ENCODE measurements at regions not wholly inside any gene's neighbourhood (a gene's known extent, or its start where the extent isn't known, plus 50 kb on each side); places are given as distances from the start of the nearest gene placed in this dataset.

GRCh38 chr5:32880796-32881195 lies 169.7 kb downstream of the NPR3 start:
- Histone ChIP-seq H3K9ac (ENCODE audit: low read depth, low read length, poor library complexity) (no peak overlapping the region), H3K27ac (replicated peaks; ENCODE audit: low read length) (no peak overlapping the region), H3K27me3 (ENCODE audit: control insufficient read depth in 3 of 3, insufficient read depth in 3 of 3, low read depth in 1 of 3, low read length in 3 of 3) (no peaks in the 10 kb centered on the region), H2AFZ (ENCODE audit: low read length) (no peak overlapping the region), H3K4ac (ENCODE audit: low read length) (no peak overlapping the region), H3K4me3 (ENCODE audit: low read length in 2 of 2) (no peak overlapping the region), H2BK5ac (ENCODE audit: low read length) (no peak overlapping the region), H2BK12ac (ENCODE audit: low read length) (no peak overlapping the region), H4K8ac (ENCODE audit: low read depth, low read length) (no peak overlapping the region), H3K14ac (ENCODE audit: low read length) (no peak overlapping the region), H3K9me3 (replicated peaks in 1 of 2; ENCODE audit: control insufficient read depth in 2 of 2, insufficient read depth in 1 of 2, low read depth in 1 of 2, low read length in 2 of 2) (peaks cover 0 to 3% of the 10 kb centered on the region in 2 donors), H3K4me2 (ENCODE audit: insufficient read depth, low read length, poor library complexity, severe bottlenecking) (no peak overlapping the region), H3K18ac (ENCODE audit: low read length) (no peak overlapping the region), H3K79me1 (ENCODE audit: low read depth, low read length) (no peaks in the 10 kb centered on the region), H4K91ac (ENCODE audit: low read depth, low read length, poor library complexity) (no peak overlapping the region), H3K36me3 (replicated peaks in 1 of 2; ENCODE audit: control insufficient read depth in 2 of 2, insufficient read depth in 2 of 2, low read length in 2 of 2) (no peaks in the 10 kb centered on the region), H3K23ac (ENCODE audit: low read depth, low read length, poor library complexity) (no peak overlapping the region), H2AK5ac (ENCODE audit: low read depth, low read length) (no peak overlapping the region), H2BK15ac (ENCODE audit: low read length) (no peak overlapping the region), H3K4me1 (ENCODE audit: control insufficient read depth in 2 of 2, insufficient read depth in 1 of 2, low read depth in 1 of 2, low read length in 2 of 2) (no peaks in the 10 kb centered on the region), H2BK120ac (ENCODE audit: low read depth, low read length) (no peak overlapping the region)
- DNase-seq (ENCODE audit: low spot score): no peak
- no CpG with 5 or more reads among the region's 3 CpGs for WGBS, 2 donors (ENCODE audit: extremely low coverage in 2 of 2, insufficient read length in 2 of 2, insufficient replicate concordance in 1 of 2)

- WGBS, 2 donors (ENCODE audit: extremely low coverage in 2 of 2, insufficient read length in 2 of 2, insufficient replicate concordance in 1 of 2): no CpG with 5 or more reads among the region's 2 CpGs
Observed at GRCh38 chr5:32887390-32887789, 176.3 kb downstream of the NPR3 start.

GRCh38 chr5:32889078-32889477 lies 178.0 kb downstream of the NPR3 start:
- H3K9ac ChIP-seq (ENCODE audit: low read depth, low read length, poor library complexity): no peak overlapping the region
- H3K9me3 ChIP-seq (replicated peaks in 1 of 2; ENCODE audit: control insufficient read depth in 2 of 2, insufficient read depth in 1 of 2, low read depth in 1 of 2, low read length in 2 of 2): peaks cover 0 to 3% of the 10 kb centered on the region in 2 donors
- no peak overlapping the region for H2AK5ac ChIP-seq (ENCODE audit: low read depth, low read length)
- no peak overlapping the region for H3K14ac ChIP-seq (ENCODE audit: low read length)
- H4K91ac ChIP-seq (ENCODE audit: low read depth, low read length, poor library complexity): no peak overlapping the region
- no peak overlapping the region for H2BK12ac ChIP-seq (ENCODE audit: low read length)
- H2BK5ac ChIP-seq (ENCODE audit: low read length): no peak overlapping the region
- DNase-seq (ENCODE audit: low spot score): no peak
- WGBS, 2 donors (ENCODE audit: extremely low coverage in 2 of 2, insufficient read length in 2 of 2, insufficient replicate concordance in 1 of 2): no CpG with 5 or more reads among the region's 1 CpG
- no peak overlapping the region for H3K18ac ChIP-seq (ENCODE audit: low read length)
- H3K4me3 ChIP-seq (ENCODE audit: low read length in 2 of 2): no peak overlapping the region
- no peak overlapping the region for H3K4me2 ChIP-seq (ENCODE audit: insufficient read depth, low read length, poor library complexity, severe bottlenecking)
- H2BK15ac ChIP-seq (ENCODE audit: low read length): no peak overlapping the region
- H3K27ac ChIP-seq (replicated peaks; ENCODE audit: low read length): no peak overlapping the region
- no peak overlapping the region for H2BK120ac ChIP-seq (ENCODE audit: low read depth, low read length)
- no peaks in the 10 kb centered on the region for H3K27me3 ChIP-seq (ENCODE audit: control insufficient read depth in 3 of 3, insufficient read depth in 3 of 3, low read depth in 1 of 3, low read length in 3 of 3)
- H4K8ac ChIP-seq (ENCODE audit: low read depth, low read length): no peak overlapping the region
- no peak overlapping the region for H2AFZ ChIP-seq (ENCODE audit: low read length)
- no peaks in the 10 kb centered on the region for H3K36me3 ChIP-seq (replicated peaks in 1 of 2; ENCODE audit: control insufficient read depth in 2 of 2, insufficient read depth in 2 of 2, low read length in 2 of 2)
- no peak overlapping the region for H3K4ac ChIP-seq (ENCODE audit: low read length)
- H3K23ac ChIP-seq (ENCODE audit: low read depth, low read length, poor library complexity): no peak overlapping the region
- no peaks in the 10 kb centered on the region for H3K4me1 ChIP-seq (ENCODE audit: control insufficient read depth in 2 of 2, insufficient read depth in 1 of 2, low read depth in 1 of 2, low read length in 2 of 2)
- no peaks in the 10 kb centered on the region for H3K79me1 ChIP-seq (ENCODE audit: low read depth, low read length)

More at GRCh38 chr5:32887390-32887789, 176.3 kb downstream of the NPR3 start:
- no peaks in the 10 kb centered on the region for H3K4me1 ChIP-seq (ENCODE audit: control insufficient read depth in 2 of 2, insufficient read depth in 1 of 2, low read depth in 1 of 2, low read length in 2 of 2)
- no peaks in the 10 kb centered on the region for H3K36me3 ChIP-seq (replicated peaks in 1 of 2; ENCODE audit: control insufficient read depth in 2 of 2, insufficient read depth in 2 of 2, low read length in 2 of 2)
- no peak overlapping the region for H3K4ac ChIP-seq (ENCODE audit: low read length)
- peaks cover 0 to 3% of the 10 kb centered on the region in 2 donors for H3K9me3 ChIP-seq (replicated peaks in 1 of 2; ENCODE audit: control insufficient read depth in 2 of 2, insufficient read depth in 1 of 2, low read depth in 1 of 2, low read length in 2 of 2)
- H3K9ac ChIP-seq (ENCODE audit: low read depth, low read length, poor library complexity): no peak overlapping the region
- H2BK5ac ChIP-seq (ENCODE audit: low read length): no peak overlapping the region
- no peak overlapping the region for H2BK15ac ChIP-seq (ENCODE audit: low read length)
- H3K27me3 ChIP-seq (ENCODE audit: control insufficient read depth in 3 of 3, insufficient read depth in 3 of 3, low read depth in 1 of 3, low read length in 3 of 3): no peaks in the 10 kb centered on the region
- no peak overlapping the region for H2AFZ ChIP-seq (ENCODE audit: low read length)
- H2AK5ac ChIP-seq (ENCODE audit: low read depth, low read length): no peak overlapping the region
- H3K18ac ChIP-seq (ENCODE audit: low read length): no peak overlapping the region
- no peak overlapping the region for H3K23ac ChIP-seq (ENCODE audit: low read depth, low read length, poor library complexity)
- H2BK12ac ChIP-seq (ENCODE audit: low read length): no peak overlapping the region
- H3K4me2 ChIP-seq (ENCODE audit: insufficient read depth, low read length, poor library complexity, severe bottlenecking): no peak overlapping the region
- no peaks in the 10 kb centered on the region for H3K79me1 ChIP-seq (ENCODE audit: low read depth, low read length)
- H3K14ac ChIP-seq (ENCODE audit: low read length): no peak overlapping the region
- no peak for DNase-seq (ENCODE audit: low spot score)
- no peak overlapping the region for H2BK120ac ChIP-seq (ENCODE audit: low read depth, low read length)
- H4K91ac ChIP-seq (ENCODE audit: low read depth, low read length, poor library complexity): no peak overlapping the region
- no peak overlapping the region for H3K4me3 ChIP-seq (ENCODE audit: low read length in 2 of 2)
- H3K27ac ChIP-seq (replicated peaks; ENCODE audit: low read length): no peak overlapping the region
- no peak overlapping the region for H4K8ac ChIP-seq (ENCODE audit: low read depth, low read length)

GRCh38 chr5:32903613-32904012 lies 192.5 kb downstream of the NPR3 start:
- Histone ChIP-seq H3K79me1 (ENCODE audit: low read depth, low read length) (no peaks in the 10 kb centered on the region), H3K18ac (ENCODE audit: low read length) (no peak overlapping the region), H2BK12ac (ENCODE audit: low read length) (no peak overlapping the region), H2AK5ac (ENCODE audit: low read depth, low read length) (no peak overlapping the region), H3K23ac (ENCODE audit: low read depth, low read length, poor library complexity) (no peak overlapping the region), H3K4me2 (ENCODE audit: insufficient read depth, low read length, poor library complexity, severe bottlenecking) (no peak overlapping the region), H2BK15ac (ENCODE audit: low read length) (no peak overlapping the region), H2BK120ac (ENCODE audit: low read depth, low read length) (no peak overlapping the region), H3K14ac (ENCODE audit: low read length) (no peak overlapping the region), H3K27ac (replicated peaks; ENCODE audit: low read length) (no peak overlapping the region), H3K4me3 (ENCODE audit: low read length in 2 of 2) (no peak overlapping the region), H3K9me3 (replicated peaks in 1 of 2; ENCODE audit: control insufficient read depth in 2 of 2, insufficient read depth in 1 of 2, low read depth in 1 of 2, low read length in 2 of 2) (peaks cover 0 to 2% of the 10 kb centered on the region in 2 donors), H2AFZ (ENCODE audit: low read length) (no peak overlapping the region), H3K4ac (ENCODE audit: low read length) (no peak overlapping the region), H3K9ac (ENCODE audit: low read depth, low read length, poor library complexity) (no peak overlapping the region), H4K8ac (ENCODE audit: low read depth, low read length) (no peak overlapping the region), H2BK5ac (ENCODE audit: low read length) (no peak overlapping the region), H3K36me3 (replicated peaks in 1 of 2; ENCODE audit: control insufficient read depth in 2 of 2, insufficient read depth in 2 of 2, low read length in 2 of 2) (no peaks in the 10 kb centered on the region), H3K27me3 (ENCODE audit: control insufficient read depth in 3 of 3, insufficient read depth in 3 of 3, low read depth in 1 of 3, low read length in 3 of 3) (no peaks in the 10 kb centered on the region), H4K91ac (ENCODE audit: low read depth, low read length, poor library complexity) (no peak overlapping the region), H3K4me1 (ENCODE audit: control insufficient read depth in 2 of 2, insufficient read depth in 1 of 2, low read depth in 1 of 2, low read length in 2 of 2) (no peaks in the 10 kb centered on the region)
- no peak for DNase-seq (ENCODE audit: low spot score)
- no CpG with 5 or more reads among the region's 2 CpGs for WGBS, 2 donors (ENCODE audit: extremely low coverage in 2 of 2, insufficient read length in 2 of 2, insufficient replicate concordance in 1 of 2)
